Upper lobe of left lung (tissue), 6 donors: ENCODE measurements at regions not wholly inside any gene's neighbourhood (a gene's known extent, or its start where the extent isn't known, plus 50 kb on each side); places are given as distances from the start of the nearest gene placed in this dataset.

Source experiments
- ATAC-seq, 2 donors: fragments of 200-7000 bp; cut with Tn5 transposase; one replicate each; pipeline ENCODE4 v1.9.1; 2022; ENCODE audit warnings: mild to moderate bottlenecking in 2 of 2, moderate library complexity in 2 of 2; ENCODE audit not compliant: low FRiP score in 2 of 2
- DNase-seq, 2 donors: peaks; one replicate each; pipeline ENCODE4 v3.0.0-alpha.2; 2019 to 2020
- H3K27ac ChIP-seq, 4 donors: fragments of 200-600 bp; sonication (generic); one replicate each; pipeline ENCODE4 v1.5.1; 2016 to 2019
- H3K27me3 ChIP-seq, 4 donors: fragments of 200-600 bp; sonication (generic); one replicate each; pipeline ENCODE4 v1.5.1; 2017 to 2019
- H3K36me3 ChIP-seq, 4 donors: fragments of 200-600 bp; sonication (generic); one replicate each; pipeline ENCODE4 v1.5.1; 2016 to 2019
- H3K4me1 ChIP-seq, 4 donors: fragments of 200-600 bp; sonication (generic); one replicate each; pipeline ENCODE4 v1.5.1; 2018 to 2019
- H3K4me3 ChIP-seq, 4 donors: fragments of 200-600 bp; sonication (generic); one replicate each; pipeline ENCODE4 v1.5.1; 2017 to 2019; ENCODE audit warnings: mild to moderate bottlenecking in 2 of 4, moderate library complexity in 1 of 4
- H3K9me3 ChIP-seq, 4 donors: fragments of 200-600 bp; sonication (generic); one replicate each; pipeline ENCODE4 v1.5.1; 2018 to 2019
- CTCF ChIP-seq, 6 experiments: fragments of 450-650 bp in 4 of 6; fragments of 200-600 bp in 2 of 6; sonication (generic) in 2 of 6; IDR thresholded peaks; one replicate each; pipeline ENCODE4 v1.5.1; 2016 to 2019; ENCODE audit warnings: antibody characterized with exemption in 6 of 6
- EP300 ChIP-seq, 4 donors: sonication (generic); formaldehyde crosslinking; IDR thresholded peaks; one replicate each; pipeline ENCODE4 v1.5.1; 2017; ENCODE audit warnings: antibody characterized with exemption in 4 of 4, control low read depth in 2 of 4
- POLR2A ChIP-seq, 4 donors: fragments of 450-650 bp; IDR thresholded peaks; one replicate each; pipeline ENCODE4 v1.5.1; 2016 to 2017; ENCODE audit warnings: antibody characterized with exemption in 4 of 4, mild to moderate bottlenecking in 2 of 4
- POLR2AphosphoS5 ChIP-seq, 2 donors: sonication (generic); formaldehyde crosslinking; IDR thresholded peaks; one replicate each; pipeline ENCODE4 v1.5.1; 2017; ENCODE audit warnings: antibody characterized with exemption in 2 of 2
- WGBS, 2 donors: methylation state at CpG; one replicate each; pipeline ENCODE4 v1.1.5; 2017 to 2018; 5-methylcytosine and 5-hydroxymethylcytosine counted together
- donor health status: DM: no; HTN: no; CAD: no; lungs with moderate emphysema.
- donor health status: DM: no; HTN: yes; CAD: no; lungs with severe emphysema.

GRCh38 chr4:159021597-159022385, 81.1 kb upstream of the RAPGEF2 start:
- no peak for TF ChIP-seq CTCF (IDR thresholded peaks at IDR 0.05)
- TF ChIP-seq EP300 (IDR thresholded peaks at IDR 0.05): no peak
- TF ChIP-seq POLR2A (IDR thresholded peaks at IDR 0.05): no peak
- no peak for TF ChIP-seq POLR2AphosphoS5 (IDR thresholded peaks at IDR 0.05)
- Histone ChIP-seq H3K9me3 (no peaks in the 10 kb centered on the region), H3K27ac (no peak overlapping the region), H3K4me3 (no peak overlapping the region), H3K36me3 (no peaks in the 10 kb centered on the region), H3K4me1 (no peaks in the 10 kb centered on the region), H3K27me3 (no peaks in the 10 kb centered on the region)
- 79 to 89% methylated on average over 6 of the region's 6 CpGs for WGBS, 2 donors
- DNase-seq (no peak), ATAC-seq (no peak)

GRCh38 chr4:159023741-159024140, 79.1 kb upstream of the RAPGEF2 start:
- no peaks in the 10 kb centered on the region for H3K27me3 ChIP-seq
- no peak for DNase-seq
- no peaks in the 10 kb centered on the region for H3K4me1 ChIP-seq
- H3K9me3 ChIP-seq: no peaks in the 10 kb centered on the region
- WGBS, 2 donors: 65 to 82% methylated on average over 3 of the region's 3 CpGs
- H3K27ac ChIP-seq: no peak overlapping the region
- H3K4me3 ChIP-seq: no peak overlapping the region
- H3K36me3 ChIP-seq: no peaks in the 10 kb centered on the region
- ATAC-seq: no peak
- TF ChIP-seq EP300 (IDR thresholded peaks at IDR 0.05) (no peak), POLR2AphosphoS5 (IDR thresholded peaks at IDR 0.05) (no peak), CTCF (IDR thresholded peaks at IDR 0.05) (no peak), POLR2A (IDR thresholded peaks at IDR 0.05) (no peak)

GRCh38 chr4:159024266-159024665, 78.6 kb upstream of the RAPGEF2 start:
- DNase-seq: no peak
- no peak for TF ChIP-seq POLR2AphosphoS5 (IDR thresholded peaks at IDR 0.05)
- no peak for TF ChIP-seq CTCF (IDR thresholded peaks at IDR 0.05)
- TF ChIP-seq EP300 (IDR thresholded peaks at IDR 0.05): no peak
- no peak for TF ChIP-seq POLR2A (IDR thresholded peaks at IDR 0.05)
- Histone ChIP-seq H3K4me1 (no peaks in the 10 kb centered on the region), H3K9me3 (no peaks in the 10 kb centered on the region), H3K27ac (no peak overlapping the region), H3K36me3 (no peaks in the 10 kb centered on the region), H3K4me3 (no peak overlapping the region), H3K27me3 (no peaks in the 10 kb centered on the region)
- 40 to 55% methylated on average over 5 of the region's 5 CpGs for WGBS, 2 donors
- ATAC-seq: no peak

GRCh38 chr4:159024828-159025227, 78.1 kb upstream of the RAPGEF2 start:
- WGBS, 2 donors: 94 to 100% methylated on average over 3 of the region's 3 CpGs
- Histone ChIP-seq H3K4me3 (no peak overlapping the region), H3K36me3 (no peaks in the 10 kb centered on the region), H3K27me3 (no peaks in the 10 kb centered on the region), H3K9me3 (no peaks in the 10 kb centered on the region), H3K27ac (no peak overlapping the region), H3K4me1 (no peaks in the 10 kb centered on the region)
- no peak for TF ChIP-seq POLR2AphosphoS5 (IDR thresholded peaks at IDR 0.05)
- no peak for TF ChIP-seq EP300 (IDR thresholded peaks at IDR 0.05)
- no peak for TF ChIP-seq CTCF (IDR thresholded peaks at IDR 0.05)
- no peak for TF ChIP-seq POLR2A (IDR thresholded peaks at IDR 0.05)
- ATAC-seq (no peak), DNase-seq (no peak)

GRCh38 chr4:159026329-159026728, 76.5 kb upstream of the RAPGEF2 start:
- no peaks in the 10 kb centered on the region for H3K27me3 ChIP-seq
- H3K9me3 ChIP-seq: no peaks in the 10 kb centered on the region
- no peaks in the 10 kb centered on the region for H3K36me3 ChIP-seq
- no peaks in the 10 kb centered on the region for H3K4me1 ChIP-seq
- DNase-seq (no peak), ATAC-seq (no peak)
- TF ChIP-seq POLR2AphosphoS5 (IDR thresholded peaks at IDR 0.05) (no peak), CTCF (IDR thresholded peaks at IDR 0.05) (no peak), POLR2A (IDR thresholded peaks at IDR 0.05) (no peak), EP300 (IDR thresholded peaks at IDR 0.05) (no peak)
- H3K4me3 ChIP-seq: no peak overlapping the region
- H3K27ac ChIP-seq: no peak overlapping the region
